Pancreas (tissue), 10 donors: ENCODE measurements at regions not wholly inside any gene's neighbourhood (a gene's known extent, or its start where the extent isn't known, plus 50 kb on each side); places are given as distances from the start of the nearest gene placed in this dataset.

Source experiments
- ATAC-seq, 4 donors: fragments of 200-7000 bp; cut with Tn5 transposase; one replicate each; pipeline versions ENCODE4 v1.8.0 to v1.9.1; 2020; ENCODE audit warnings: mild to moderate bottlenecking in 4 of 4, moderate library complexity in 4 of 4
- DNase-seq, 6 donors: peaks; one replicate each; pipeline ENCODE4 v3.0.0-alpha.2; 2020
- FAIRE-seq: peaks from 2 replicates; lab custom pipeline; 2012; peaks lifted over from hg19 to GRCh38; lab: Jason Lieb, UNC
- H3K27ac ChIP-seq, 4 donors: fragments of 200-600 bp; sonication (generic); 1 replicate in 3 of 4; 2 replicates in 1 of 4; pipeline versions ENCODE4 v1.5.0 to v1.8.0; 2020
- H3K27me3 ChIP-seq, 4 donors: fragments of 200-600 bp; one replicate each; pipeline ENCODE4 v1.8.0; 2021
- H3K36me3 ChIP-seq, 3 donors: fragments of 200-600 bp; sonication (generic) in 1 of 3; one replicate each; pipeline versions ENCODE4 v1.5.0 to v1.8.0; 2020 to 2021
- H3K4me1 ChIP-seq, 3 donors: fragments of 200-600 bp; one replicate each; pipeline ENCODE4 v1.8.0; 2021
- H3K4me3 ChIP-seq, 4 donors: fragments of 200-600 bp; sonication (generic) in 2 of 4; one replicate each; pipeline versions ENCODE4 v1.5.0 to v1.8.0; 2020 to 2021
- H3K9me3 ChIP-seq, 4 donors: fragments of 200-600 bp; one replicate each; pipeline ENCODE4 v1.8.0; 2021
- CTCF ChIP-seq, 4 donors: fragments of 200-600 bp; sonication (generic) in 3 of 4; IDR thresholded peaks; one replicate each; pipeline versions ENCODE4 v1.5.0 to v1.8.0; 2021; ENCODE audit warnings: antibody characterized with exemption in 4 of 4
- WGBS, 2 donors: extraction: QIAGEN DNeasy Blood & Tissue Kit; methylation state at CpG; one replicate each; pipeline ENCODE4 v1.1.7; 2013; 5-methylcytosine and 5-hydroxymethylcytosine counted together
- intact Hi-C, 3 donors: fragments of 100-400 bp; cut with DNase I; formaldehyde crosslinking; loops; one replicate each; pipeline versions ENCODE4 v1.11.1 to v1.14.2; 2022
- donor health status: healthy with polysubstance abuse.
- donor health status: DM: no; HTN: no; CAD: no; lungs with moderate emphysema.
- donor health status: DM: no; HTN: no; CAD: no.
- donor health status: control.
- donor health status: control.
- donor health status: Bipolar disorder and iron deficiency.
- donor health status: DM: yes; HTN: yes; CAD: no.
- donor health status: DM: no; HTN: no; CAD: no.
- donor health status: DM: no; HTN: no; CAD: no.
- donor health status: DM: yes; HTN: yes; CAD: no.

GRCh38 chr6:140590641-140591040, 1216.2 kb upstream of the CITED2 start:
- no peak for TF ChIP-seq CTCF (IDR thresholded peaks at IDR 0.05)
- Histone ChIP-seq H3K4me1 (no peaks in the 10 kb centered on the region), H3K9me3 (no peaks in the 10 kb centered on the region), H3K27me3 (no peaks in the 10 kb centered on the region), H3K27ac (no peak overlapping the region), H3K4me3 (no peak overlapping the region), H3K36me3 (no peaks in the 10 kb centered on the region)
- no peak for ATAC-seq
- intact Hi-C loops = no loop called here
- no peak for FAIRE-seq
- DNase-seq = no peak

- H3K9me3 ChIP-seq = no peaks in the 10 kb centered on the region
- intact Hi-C loops = no loop called here
- ATAC-seq (no peak), FAIRE-seq (no peak), DNase-seq (no peak)
- 68 to 83% methylated on average over 3 of the region's 3 CpGs for WGBS, 2 donors
- no peaks in the 10 kb centered on the region for H3K36me3 ChIP-seq
- no peak overlapping the region for H3K27ac ChIP-seq
- H3K4me1 ChIP-seq = no peaks in the 10 kb centered on the region
- no peak overlapping the region for H3K4me3 ChIP-seq
- no peak for TF ChIP-seq CTCF (IDR thresholded peaks at IDR 0.05)
- H3K27me3 ChIP-seq = no peaks in the 10 kb centered on the region
Measured at GRCh38 chr6:140586426-140587061, 1212.1 kb upstream of the CITED2 start.

GRCh38 chr6:140581601-140582000, 1207.2 kb upstream of the CITED2 start:
- intact Hi-C loops = no loop called here
- FAIRE-seq = no peak
- Histone ChIP-seq H3K27me3 (no peaks in the 10 kb centered on the region), H3K27ac (no peak overlapping the region), H3K9me3 (no peaks in the 10 kb centered on the region), H3K4me3 (no peak overlapping the region), H3K4me1 (no peaks in the 10 kb centered on the region), H3K36me3 (no peaks in the 10 kb centered on the region)
- TF ChIP-seq CTCF (IDR thresholded peaks at IDR 0.05) = no peak
- ATAC-seq = no peak
- WGBS, 2 donors = 72 to 93% methylated on average over 1 of the region's 1 CpG
- DNase-seq = no peak

- Histone ChIP-seq H3K36me3 (no peaks in the 10 kb centered on the region), H3K27me3 (no peaks in the 10 kb centered on the region), H3K9me3 (no peaks in the 10 kb centered on the region), H3K4me1 (no peaks in the 10 kb centered on the region), H3K27ac (no peak overlapping the region), H3K4me3 (no peak overlapping the region)
- 70 to 86% methylated on average over 1 of the region's 1 CpG for WGBS, 2 donors
- FAIRE-seq (no peak), DNase-seq (no peak), ATAC-seq (no peak)
- intact Hi-C loops = no loop called here
- TF ChIP-seq CTCF (IDR thresholded peaks at IDR 0.05) = no peak
Measured at GRCh38 chr6:140579918-140580317, 1205.5 kb upstream of the CITED2 start.

GRCh38 chr6:140576004-140576555, 1201.6 kb upstream of the CITED2 start:
- no peaks in the 10 kb centered on the region for H3K27me3 ChIP-seq
- DNase-seq (no peak), ATAC-seq (no peak), FAIRE-seq (no peak)
- H3K9me3 ChIP-seq = no peaks in the 10 kb centered on the region
- intact Hi-C loops = no loop called here
- H3K36me3 ChIP-seq = no peaks in the 10 kb centered on the region
- no peak overlapping the region for H3K4me3 ChIP-seq
- 81 to 87% methylated on average over 7 of the region's 7 CpGs for WGBS, 2 donors
- TF ChIP-seq CTCF (IDR thresholded peaks at IDR 0.05) = no peak
- H3K27ac ChIP-seq = no peak overlapping the region
- no peaks in the 10 kb centered on the region for H3K4me1 ChIP-seq
